HG03457 (cell line): ENCODE measurements at regions not wholly inside any gene's neighbourhood (a gene's known extent, or its start where the extent isn't known, plus 50 kb on each side); places are given as distances from the start of the nearest gene placed in this dataset.
A peak's percentile ranks its signal among the peaks of the same experiment; 100 is the strongest.
"Not testable (repeated sequence)": the region's sequence is repeated elsewhere in the genome, so short reads cannot be mapped to it uniquely, and the experiment has no call there.

Source experiments
- ATAC-seq: cut with Tn5 transposase; IDR thresholded peaks from one replicate; pipeline ENCODE4 v1.9.1; 2021; ENCODE audit warnings: moderate number of reproducible peaks; ENCODE audit not compliant: unreplicated experiment

DNA sequence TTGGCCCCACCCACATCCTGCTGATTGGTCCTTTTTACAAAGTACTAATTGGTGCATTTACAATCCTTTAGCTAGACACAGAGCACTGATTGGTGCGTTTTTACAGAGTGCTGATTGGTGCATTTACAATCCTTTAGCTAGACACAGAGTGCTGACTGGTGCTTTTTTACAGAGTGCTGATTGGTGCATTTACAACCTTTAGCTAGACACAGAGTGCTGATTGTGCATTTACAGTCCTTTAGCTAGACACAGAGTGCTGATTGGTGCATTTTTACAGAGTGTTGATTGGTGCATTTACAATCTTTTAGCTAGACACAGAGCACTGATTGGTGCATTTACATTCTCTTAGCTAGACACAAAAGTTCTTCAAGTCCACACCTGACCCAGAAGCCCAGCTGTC is 144.2 kb upstream of the XIRP2 start:
- not testable (repeated sequence) for ATAC-seq

DNA sequence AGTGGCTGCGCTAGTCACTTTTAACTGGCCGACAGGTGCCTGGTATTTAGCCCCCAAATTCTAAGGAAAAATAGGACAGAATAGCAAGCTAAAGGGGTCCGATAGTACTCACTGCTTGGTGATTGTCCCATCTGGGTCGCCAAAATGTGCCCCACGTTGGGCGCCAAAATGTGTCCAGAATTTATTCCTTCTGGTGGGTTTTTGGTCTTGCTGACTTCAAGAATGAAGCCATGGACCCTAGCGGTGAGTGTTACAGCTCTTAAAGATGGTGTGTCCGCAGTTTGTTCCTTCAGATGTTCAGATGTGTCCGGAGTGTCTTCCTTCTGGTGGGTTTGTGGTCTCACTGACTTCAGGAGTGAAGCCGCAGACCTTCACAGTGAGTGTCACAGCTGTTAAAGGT is 144.8 kb upstream of the XIRP2 start:
- ATAC-seq = not testable (repeated sequence)

DNA sequence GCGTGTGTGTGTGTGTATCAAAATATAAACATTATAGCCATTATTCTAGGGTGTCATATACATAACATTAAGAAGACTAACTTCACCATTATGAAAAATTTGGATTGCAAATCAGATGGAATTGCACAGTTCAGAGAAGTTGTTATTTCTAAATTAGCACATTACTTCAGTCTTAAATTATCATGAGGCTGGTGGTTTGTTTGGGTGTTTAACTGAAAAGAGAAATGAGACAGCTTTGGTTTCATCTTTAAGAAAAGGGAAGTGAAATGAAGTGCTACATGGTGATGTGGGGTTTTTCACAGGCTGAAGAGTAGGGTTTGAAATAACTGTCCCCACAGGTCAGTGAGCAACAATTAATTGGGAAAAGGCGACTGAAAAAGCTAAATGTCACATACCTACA is 161.2 kb upstream of the XIRP2 start:
- ATAC-seq = peak; percentile 98

DNA sequence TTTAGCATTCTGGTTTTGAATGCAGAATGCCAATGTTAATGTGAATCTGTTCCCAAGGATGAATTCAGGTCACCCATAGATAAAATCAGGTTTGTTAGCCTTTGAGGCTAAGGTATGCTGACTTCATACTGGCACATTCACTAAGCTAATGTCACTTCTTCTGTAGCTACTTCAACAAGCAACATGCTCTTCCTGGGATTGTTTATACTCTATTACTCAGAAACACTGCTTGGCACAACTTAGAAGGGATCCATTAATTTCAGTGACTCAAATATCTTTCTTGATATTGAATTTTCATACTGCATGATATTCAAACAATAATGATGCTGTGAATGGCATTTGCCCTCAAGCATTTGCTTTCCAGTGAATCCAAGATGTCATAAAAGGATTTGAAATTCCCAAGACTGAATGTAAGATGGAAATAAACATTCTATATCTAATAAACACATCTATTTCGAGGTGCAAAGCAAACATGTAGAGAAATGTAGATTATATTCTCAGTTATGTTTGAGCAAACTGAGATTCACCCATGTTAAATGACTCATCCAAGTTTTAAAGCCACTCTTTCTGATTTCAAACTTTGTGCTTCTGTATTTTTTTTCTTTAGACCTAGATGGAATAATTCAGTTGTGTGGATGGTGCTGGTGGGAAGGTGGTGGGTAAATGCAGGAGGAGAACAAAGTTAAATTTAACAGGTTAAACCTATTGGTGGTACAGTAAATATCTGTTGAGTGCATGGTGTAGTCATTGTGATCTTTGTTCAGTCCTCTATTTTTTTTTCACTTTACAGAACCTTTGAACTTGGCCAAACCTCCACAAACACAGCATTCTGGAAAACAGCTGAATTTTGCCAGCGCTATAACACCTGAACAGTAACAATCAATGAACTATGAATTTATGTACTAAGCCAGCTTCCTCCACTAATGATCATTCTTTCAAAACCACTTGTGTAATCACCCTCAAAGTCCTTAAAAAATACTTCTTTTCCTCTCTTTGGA is 162.1 kb upstream of the XIRP2 start:
- no peak for ATAC-seq

DNA sequence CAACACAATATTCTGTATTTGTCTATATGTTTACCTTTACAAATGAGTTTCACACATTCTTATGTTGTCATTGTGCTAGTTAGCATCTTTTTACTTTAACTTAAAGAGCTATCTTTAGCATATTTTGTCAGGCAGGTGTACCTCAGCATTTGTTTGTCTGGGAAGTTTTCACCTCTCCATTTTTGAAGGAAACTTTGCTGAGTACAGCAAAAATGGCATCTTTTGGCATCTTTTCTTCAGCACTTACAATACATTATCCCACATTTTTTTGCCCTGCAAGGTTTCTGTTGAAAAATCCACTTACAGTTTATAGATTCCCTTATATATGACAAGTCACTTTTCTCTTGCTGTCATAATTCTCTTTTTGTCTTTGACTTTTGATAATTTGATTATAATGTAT is 171.3 kb upstream of the XIRP2 start:
- ATAC-seq = no peak

DNA sequence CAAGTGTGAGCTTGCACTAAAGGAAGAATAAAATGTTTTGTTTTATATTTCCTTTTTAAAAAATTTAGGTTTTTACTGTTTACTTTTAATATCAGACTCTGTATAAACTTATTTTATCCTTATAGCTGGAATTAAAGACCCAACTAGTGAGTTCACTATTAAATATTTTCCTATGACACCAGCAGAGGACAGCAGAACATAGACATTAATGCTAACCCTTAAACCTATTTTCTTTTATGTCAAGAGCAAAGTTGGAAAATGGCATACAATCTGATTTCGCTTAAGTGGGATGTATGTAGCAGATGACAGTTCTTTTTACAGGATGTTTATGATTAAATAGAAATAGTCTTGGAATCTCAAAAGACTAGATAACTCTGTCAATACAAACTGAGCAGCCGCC is 188.2 kb upstream of the XIRP2 start:
- no peak for ATAC-seq

DNA sequence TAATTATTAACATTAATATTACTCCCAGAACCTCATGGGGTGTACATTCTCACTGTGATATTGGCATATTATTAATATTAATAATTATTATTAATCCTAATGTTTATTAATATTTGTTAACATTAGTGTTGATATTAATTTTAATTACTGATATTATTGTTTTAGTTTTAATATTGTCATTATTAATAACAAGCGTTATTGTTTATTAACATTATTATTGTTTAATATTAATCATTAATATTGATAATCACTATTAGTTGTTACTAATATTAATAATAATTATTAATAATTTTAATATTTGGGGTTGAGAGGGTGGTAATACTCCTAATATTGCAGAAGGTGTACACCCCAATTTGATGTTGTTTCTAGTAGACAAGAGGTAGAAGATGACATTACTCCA is 193.1 kb upstream of the XIRP2 start:
- no peak for ATAC-seq

DNA sequence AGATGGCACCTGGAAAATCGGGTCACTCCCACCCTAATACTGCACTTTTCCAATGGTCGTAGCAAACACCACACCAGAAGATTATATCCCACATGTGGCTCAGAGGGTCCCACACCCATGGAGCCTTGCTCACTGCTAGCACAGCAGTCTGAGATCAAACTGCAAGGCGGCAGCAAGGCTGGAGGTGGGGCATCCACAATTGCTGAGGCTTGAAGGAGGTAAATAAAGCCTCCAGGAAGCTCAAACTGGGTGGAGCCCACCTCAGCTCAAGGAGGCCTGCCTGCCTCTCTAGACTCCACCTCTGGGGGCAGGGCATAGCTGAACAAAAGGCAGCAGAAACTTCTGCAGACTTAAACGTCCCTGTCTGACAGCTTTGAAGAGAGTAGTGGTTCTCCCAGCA is 192.0 kb upstream of the SCN7A start:
- ATAC-seq = not testable (repeated sequence)

DNA sequence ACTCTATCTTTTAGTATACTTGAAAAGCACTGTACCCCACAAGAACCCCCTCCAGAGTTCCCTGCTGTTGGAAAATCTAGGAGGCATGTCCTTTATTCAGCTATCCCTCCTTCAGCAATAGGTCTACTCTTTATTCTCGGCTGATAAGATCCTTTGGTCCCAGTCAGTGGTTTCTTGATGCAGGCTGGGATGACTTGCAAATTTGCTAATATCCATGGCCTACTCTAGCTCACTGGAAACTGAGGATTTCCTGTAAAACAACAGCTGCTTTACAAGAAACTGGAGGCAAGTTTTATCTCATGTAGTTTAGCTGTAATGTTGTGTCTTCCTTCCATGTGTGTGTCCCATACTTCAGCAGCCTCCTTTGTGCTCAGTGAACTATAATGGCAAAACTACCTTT is 183.9 kb upstream of the SCN7A start:
- ATAC-seq = no peak

DNA sequence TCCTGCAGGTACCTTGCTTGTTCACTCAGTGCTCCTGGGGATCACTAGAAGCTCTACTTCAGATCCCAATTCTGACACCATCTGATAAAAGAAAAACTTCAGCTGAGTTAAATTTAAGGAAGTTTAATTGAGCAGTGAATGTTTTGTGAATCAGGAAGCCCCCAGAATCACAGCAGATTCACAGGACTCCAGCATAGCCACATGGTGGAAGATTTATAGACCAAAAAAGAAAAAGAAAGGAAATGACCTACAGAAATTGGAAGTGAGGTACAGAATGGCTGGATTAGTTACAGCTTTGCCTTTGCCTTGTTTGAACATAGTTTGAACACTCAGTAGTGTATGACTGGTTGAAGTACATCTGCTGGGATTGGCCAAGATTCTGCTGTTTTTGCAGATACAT is 182.7 kb upstream of the SCN7A start:
- no peak for ATAC-seq

DNA sequence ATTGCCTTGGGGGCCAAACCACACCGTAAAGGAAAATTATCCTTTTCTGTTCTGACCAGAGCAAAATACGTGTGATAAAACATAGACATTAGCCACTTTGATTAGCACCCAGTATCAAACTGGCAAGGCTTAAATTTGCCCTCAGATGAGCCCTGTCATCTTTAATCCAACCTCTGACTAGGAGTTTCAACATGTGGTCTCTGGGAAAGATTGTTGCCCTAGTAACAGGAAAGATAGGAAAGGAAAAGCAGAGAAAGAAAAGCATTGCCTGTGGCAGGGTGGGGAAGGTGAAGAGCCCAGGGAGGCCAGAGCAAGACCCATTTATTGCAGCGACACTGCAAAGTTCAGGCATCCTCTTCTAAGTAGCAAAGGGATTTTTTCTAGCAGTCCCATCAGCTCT is 181.5 kb upstream of the SCN7A start:
- no peak for ATAC-seq

DNA sequence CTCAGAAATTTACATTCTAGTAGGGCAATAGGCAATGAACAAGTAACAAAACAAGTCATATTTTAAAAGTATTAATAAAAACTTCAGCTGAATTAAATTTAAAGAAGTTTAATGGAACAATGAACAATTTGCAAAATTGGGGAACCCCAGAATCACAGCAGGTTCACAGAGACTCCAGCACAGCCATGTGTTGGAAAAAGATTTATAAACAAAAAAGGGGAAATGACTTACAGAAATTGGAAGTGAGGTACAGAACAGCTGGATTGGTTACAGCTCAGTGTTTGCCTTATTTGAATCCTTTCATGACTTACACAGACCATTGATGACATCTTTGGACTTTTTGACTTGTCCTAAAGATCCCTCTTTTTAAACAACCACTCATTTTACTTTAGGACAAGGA is 179.9 kb upstream of the SCN7A start:
- no peak for ATAC-seq

DNA sequence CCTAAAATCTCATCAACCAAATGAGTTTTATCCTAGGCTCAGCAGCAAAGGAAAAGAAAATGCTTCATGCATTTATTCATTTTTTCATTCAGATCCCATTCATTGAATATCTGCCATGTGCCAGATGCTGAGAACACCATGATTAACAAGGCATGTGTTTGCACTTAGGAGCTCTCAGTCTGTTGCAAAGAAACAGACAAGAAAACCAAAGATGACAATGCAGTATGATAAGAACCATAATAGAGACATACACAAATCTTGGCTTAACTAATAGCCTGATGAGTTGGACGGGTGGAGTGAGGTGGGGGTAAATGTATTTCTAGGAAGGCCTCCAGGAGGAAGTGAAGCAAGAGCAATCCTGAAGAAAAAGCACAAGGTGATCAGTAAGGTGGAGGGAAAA is 177.8 kb upstream of the SCN7A start:
- ATAC-seq = no peak

DNA sequence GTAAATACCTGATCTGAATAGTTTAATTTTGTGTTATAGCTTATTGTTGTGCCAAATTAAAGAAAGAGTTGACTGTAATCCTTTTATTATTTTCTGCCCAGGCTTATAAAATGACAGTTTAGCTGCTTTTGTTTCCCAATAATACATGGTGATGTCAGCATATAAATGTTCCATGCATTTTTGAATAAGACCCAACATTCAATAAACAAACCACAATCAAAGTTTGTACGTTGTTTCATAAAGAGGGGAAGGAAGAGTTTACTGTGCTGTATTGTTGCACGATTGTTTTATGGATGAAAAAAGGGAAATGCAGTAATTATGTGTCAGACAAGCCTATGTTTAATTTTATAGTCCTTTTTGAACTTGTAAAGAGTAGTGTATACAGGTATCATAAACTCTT is 177.2 kb upstream of the SCN7A start:
- no peak for ATAC-seq

DNA sequence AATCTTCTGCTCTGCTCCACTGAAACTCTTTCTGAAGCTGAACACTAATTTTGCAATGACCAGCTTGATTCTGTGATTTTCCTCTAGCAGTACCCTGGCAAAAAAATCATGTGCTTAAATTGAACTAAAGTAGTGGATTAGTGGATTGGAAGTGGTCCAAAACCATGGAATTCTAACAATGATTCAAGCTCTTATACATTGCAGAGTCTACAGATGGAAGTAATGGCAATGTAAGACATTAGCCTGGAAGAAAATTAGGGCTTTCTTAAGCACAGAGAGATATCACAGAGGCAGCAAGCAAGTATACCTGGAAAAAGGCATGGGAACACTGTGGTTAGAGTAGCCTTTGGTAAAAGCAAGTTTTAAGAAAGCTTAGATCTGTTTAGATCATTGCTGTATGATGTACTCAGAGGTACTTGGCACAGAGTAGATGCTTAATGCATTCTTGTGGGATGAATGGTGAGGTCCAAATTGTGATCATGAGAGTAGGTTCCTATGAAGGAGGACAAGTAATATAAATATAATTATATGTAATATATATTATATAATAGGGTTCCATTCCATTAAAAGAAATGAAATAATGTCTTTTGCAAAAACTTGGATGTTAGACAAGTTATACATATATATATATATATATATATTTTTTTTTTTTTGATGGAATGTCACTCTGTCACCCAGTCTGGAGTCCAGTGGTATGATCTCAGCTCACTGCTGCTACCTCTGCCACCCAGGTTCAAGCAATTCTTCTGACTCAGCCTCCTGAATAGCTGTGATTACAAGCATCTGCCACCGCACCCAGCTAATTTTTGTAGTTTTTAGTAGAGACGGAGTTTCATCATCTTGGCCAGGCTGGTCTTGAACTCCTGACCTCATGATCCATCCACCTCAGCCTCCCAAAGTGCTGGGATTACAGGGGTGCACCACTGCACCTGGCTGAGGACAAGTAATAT is 172.2 kb upstream of the SCN7A start:
- ATAC-seq = no peak

DNA sequence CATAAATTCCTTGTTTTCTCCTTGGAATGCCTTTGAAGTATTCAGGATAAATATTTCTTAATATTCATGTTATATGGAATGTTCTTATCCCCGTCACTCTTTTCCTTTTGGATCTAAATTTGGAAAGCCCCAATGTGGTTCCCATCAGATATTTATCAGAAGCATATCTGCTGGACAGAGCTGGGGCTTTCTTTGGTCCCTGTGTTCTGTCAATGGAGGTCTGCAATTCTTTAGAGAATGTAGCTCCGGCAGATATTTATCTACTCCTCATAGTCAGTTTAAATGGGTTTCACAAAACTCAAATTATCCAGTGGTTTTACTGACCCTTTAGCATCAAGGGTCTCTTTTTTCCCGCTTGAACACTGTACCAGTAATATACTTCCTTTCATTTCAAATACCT is 167.8 kb upstream of the SCN7A start:
- ATAC-seq = no peak

DNA sequence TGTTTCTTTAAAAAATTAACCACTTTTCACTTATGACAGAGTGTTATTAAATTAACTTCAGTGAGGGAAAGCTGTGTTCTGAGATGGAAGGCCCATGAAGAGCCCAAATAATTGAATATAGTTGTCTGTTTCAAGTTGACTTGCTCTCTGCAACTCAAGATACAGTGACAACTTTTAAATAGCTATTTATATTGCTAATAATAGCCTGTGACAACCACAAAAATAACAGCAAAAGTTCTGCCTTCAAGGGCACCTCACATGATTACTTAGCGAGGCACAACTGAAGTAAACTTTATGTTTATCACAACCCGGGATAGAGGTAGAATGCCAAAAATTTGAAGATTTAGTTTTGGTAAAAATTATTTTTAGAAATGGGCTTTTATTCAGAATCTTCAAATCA is 167.3 kb upstream of the SCN7A start:
- no peak for ATAC-seq

DNA sequence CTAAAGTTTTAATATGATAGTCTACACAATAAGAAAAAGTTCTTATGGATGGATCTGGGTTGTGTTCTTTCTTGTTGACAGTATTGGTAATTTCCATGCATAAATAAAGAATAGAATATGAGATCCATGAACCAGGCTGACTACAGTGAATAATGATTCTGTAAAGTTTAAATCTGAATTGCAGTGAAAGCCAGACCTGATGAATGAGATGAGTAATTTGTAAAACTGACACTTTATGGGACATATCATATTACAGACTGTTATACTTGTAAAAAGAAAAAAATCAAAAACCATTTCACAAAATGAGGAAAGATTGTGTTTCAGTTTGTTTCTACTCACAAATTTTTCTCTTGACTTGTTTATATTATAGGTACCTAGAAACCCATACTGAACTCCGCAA is 164.9 kb upstream of the SCN7A start:
- ATAC-seq = no peak

DNA sequence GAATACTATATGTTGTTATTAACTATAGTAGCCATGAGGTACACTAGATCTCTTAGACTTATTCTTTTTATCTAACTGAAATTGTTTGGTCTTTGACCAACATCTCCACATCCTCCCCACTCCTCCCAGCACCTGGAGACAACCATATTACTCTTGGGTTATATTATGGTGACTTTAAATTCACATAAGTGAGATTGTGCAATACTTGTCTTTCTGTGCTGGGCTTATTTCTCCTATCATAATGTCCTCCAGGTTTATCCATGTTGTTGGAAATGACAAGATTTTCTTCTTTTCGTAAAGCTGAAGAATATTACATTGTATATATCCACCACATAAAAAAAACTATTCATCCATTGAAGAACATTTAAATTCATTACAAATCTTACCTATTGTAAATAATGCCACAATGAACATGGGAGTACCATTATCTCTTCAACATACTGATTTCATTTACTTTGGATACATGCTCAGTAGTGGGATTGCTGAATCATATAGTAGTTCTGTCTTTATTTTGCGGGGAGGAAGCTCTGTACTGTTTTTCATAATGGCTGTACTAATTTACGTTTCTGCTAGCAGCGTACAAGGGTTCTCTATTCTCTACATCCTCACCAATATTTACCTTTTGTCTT is 159.2 kb upstream of the SCN7A start:
- ATAC-seq = no peak

DNA sequence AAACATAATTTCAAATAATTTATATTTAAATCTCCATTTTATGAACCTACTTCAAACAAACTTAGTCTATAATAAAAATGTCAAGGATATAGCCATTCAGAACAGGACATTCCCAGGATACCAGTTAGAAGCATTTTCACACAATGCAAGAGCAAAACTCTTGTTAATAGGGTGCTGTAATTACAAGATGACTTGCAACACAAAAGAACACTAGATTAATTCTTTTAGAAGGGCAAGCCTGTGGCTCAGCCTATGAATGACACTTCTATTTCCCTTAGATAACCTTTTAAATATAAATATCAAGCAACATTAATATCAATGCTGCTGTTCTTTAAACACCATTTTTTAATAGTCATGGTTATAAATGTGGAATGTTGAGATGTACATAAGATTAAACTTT is 157.9 kb upstream of the SCN7A start:
- no peak for ATAC-seq

DNA sequence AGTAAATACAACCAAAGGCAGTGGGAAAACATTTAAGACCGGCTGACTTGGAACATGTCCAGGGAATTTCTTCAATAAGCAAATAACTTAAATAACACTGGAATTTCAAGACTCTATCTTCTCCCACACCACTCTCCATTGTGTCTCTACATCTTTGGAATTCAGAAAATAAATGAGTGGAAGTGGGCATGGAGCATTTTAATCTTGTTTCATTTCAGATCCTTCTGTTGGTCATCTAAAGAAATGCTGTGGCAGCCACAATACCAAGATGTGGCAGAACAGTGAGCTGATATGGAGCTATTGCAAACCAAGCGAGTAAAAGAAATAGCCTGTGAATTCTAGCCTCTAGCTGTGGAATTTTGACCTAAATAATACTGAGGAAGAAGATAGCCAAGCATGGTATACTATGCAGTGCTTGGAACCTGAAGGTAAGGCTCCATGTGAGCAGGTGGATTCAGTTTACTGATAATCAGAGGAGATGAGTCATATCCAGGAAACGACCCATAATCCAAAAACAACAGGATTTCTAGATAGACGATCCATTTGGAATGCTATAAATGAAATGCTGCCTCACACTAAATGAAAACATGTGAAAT is 157.1 kb upstream of the SCN7A start:
- ATAC-seq = no peak
